ENCODE measurements at regions not wholly inside any gene's neighbourhood (a gene's known extent, or its start where the extent isn't known, plus 50 kb on each side); places are given as distances from the start of the nearest gene placed in this dataset.
"Not testable (repeated sequence)": the region's sequence is repeated elsewhere in the genome, so short reads cannot be mapped to it uniquely, and the experiment has no call there.

GRCh38 chr18:35880788-35881455 is 91.6 kb upstream of the RMP24 start:
- no peak for DNase-seq

GRCh38 chr18:35888329-35888728 is 84.2 kb upstream of the RMP24 start:
- DNase-seq = peak in 1 of 2 experiments; percentile 6

- no peak for DNase-seq
Observed at GRCh38 chr18:35889677-35890076, 82.8 kb upstream of the RMP24 start.

GRCh38 chr18:35890323-35890722 is 82.2 kb upstream of the RMP24 start:
- DNase-seq = no peak

- no peak for DNase-seq
Observed at GRCh38 chr18:35892118-35892517, 80.4 kb upstream of the RMP24 start.

GRCh38 chr18:35897481-35897880 is 75.0 kb upstream of the RMP24 start:
- DNase-seq = not testable (repeated sequence)

- DNase-seq = no peak
Observed at GRCh38 chr18:35904389-35905037, 68.0 kb upstream of the RMP24 start.

- no peak for DNase-seq
Observed at GRCh38 chr18:35905436-35905835, 67.0 kb upstream of the RMP24 start.

- not testable (repeated sequence) for DNase-seq
Observed at GRCh38 chr18:35906291-35906690, 66.2 kb upstream of the RMP24 start.

- no peak for DNase-seq
Observed at GRCh38 chr18:35910327-35910726, 62.2 kb upstream of the RMP24 start.

GRCh38 chr18:35912332-35912731 is 60.1 kb upstream of the RMP24 start:
- DNase-seq = no peak

- DNase-seq = no peak
Observed at GRCh38 chr18:35915056-35915455, 57.4 kb upstream of the RMP24 start.

- DNase-seq = no peak
Observed at GRCh38 chr18:35917043-35917442, 55.4 kb upstream of the RMP24 start.

GRCh38 chr18:35918564-35918963 is 53.9 kb upstream of the RMP24 start:
- no peak for DNase-seq

GRCh38 chr18:35919179-35919578 is 53.3 kb upstream of the RMP24 start:
- no peak for DNase-seq

GRCh38 chr18:35920623-35921022 is 51.9 kb upstream of the RMP24 start:
- DNase-seq = no peak

Measured in NCI-H2081 (cell line).